ENCODE measurements at regions not wholly inside any gene's neighbourhood (a gene's known extent, or its start where the extent isn't known, plus 50 kb on each side); places are given as distances from the start of the nearest gene placed in this dataset.
A peak's percentile ranks its signal among the peaks of the same experiment; 100 is the strongest.

DNA sequence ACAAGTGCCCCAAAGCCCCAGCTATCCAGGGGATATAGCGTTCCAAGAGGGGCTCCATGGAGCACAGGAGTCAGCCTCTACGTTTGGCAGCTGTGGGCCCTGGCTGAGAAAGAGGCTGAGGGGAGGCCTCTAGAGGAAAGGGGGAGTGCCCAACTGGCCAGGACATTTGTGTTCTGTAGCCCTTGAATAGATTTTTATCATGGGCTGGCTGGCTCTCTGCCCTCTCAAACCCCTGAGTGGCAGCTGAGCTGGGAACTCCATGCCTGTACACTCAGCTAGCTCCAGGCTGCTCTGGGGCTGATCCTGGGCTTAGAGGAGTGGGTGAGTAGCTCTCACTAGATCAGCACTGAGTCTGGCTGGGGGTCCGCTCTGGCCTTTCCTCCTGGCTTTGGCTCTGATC is 285.0 kb downstream of the ZSWIM6 start:
- peaks cover 22 to 36% of the 10 kb centered on the region in 2 donors for H3K27me3 Mint-ChIP-seq
- H3K9me3 Mint-ChIP-seq, result no peaks in the 10 kb centered on the region
- no peak overlapping the region for H3K4me3 Mint-ChIP-seq
- no peaks in the 10 kb centered on the region for H3K36me3 Mint-ChIP-seq
- H3K27ac Mint-ChIP-seq, result no peak overlapping the region
- DNase-seq (ENCODE audit: low spot score), result no peak
- H3K4me1 Mint-ChIP-seq (ENCODE audit: low read depth in 2 of 2), result no peaks in the 10 kb centered on the region
- ATAC-seq, result no peak

DNA sequence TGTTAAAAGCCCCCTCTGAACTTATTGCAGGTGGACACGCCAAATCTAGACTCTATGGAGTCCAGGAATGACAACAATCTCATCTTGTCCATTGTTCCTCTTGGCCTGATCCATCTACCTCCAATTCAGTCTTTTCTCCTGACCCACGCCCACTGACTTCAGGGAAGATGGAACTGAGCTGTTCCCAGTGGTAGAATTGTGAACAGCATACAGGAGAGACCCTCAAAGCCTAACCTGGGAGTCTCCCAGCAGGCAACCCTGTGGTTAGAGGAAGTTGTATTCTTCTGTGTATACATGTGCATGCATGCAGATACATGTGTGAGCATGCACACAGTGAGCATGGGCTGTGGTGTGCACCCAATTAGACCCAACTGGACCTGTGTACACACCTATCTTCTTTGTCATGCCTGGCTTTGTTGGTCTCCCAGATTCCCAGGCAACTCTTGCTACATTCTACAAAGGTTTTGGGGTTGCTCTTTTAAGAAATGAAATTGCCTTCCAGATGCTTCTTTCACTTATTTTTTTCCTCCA is 286.0 kb downstream of the ZSWIM6 start:
- Mint-ChIP-seq H3K27me3 (peaks cover 24 to 40% of the 10 kb centered on the region in 2 donors), H3K36me3 (no peaks in the 10 kb centered on the region), H3K9me3 (no peaks in the 10 kb centered on the region), H3K4me3 (no peak overlapping the region), H3K27ac (no peak overlapping the region), H3K4me1 (ENCODE audit: low read depth in 2 of 2) (no peaks in the 10 kb centered on the region)
- ATAC-seq (no peak), DNase-seq (ENCODE audit: low spot score) (no peak)

DNA sequence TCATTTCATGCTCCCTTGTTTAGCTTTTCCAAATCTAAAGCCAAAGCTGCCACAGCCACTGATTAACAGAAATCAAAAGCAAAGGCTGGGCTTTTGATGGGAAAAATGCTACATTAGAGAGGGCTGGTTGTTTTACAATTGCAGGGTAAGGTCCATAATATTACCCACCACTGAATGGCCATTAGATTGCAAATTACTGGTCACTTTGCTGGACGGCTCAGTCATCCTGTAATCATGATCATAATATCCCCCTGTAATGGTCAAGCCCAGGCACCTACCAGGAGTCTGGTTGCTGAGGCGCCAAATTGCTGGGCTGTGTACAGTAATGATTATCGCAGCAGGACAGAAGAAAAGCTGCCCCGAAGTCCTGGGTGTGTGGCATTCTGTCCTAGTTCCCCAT is 286.5 kb downstream of the ZSWIM6 start:
- Mint-ChIP-seq H3K4me1 (ENCODE audit: low read depth in 2 of 2) (no peaks in the 10 kb centered on the region), H3K9me3 (no peaks in the 10 kb centered on the region), H3K27ac (no peak overlapping the region), H3K36me3 (no peaks in the 10 kb centered on the region), H3K27me3 (peaks cover 23 to 37% of the 10 kb centered on the region in 2 donors), H3K4me3 (no peak overlapping the region)
- ATAC-seq, result no peak
- DNase-seq (ENCODE audit: low spot score), result no peak

DNA sequence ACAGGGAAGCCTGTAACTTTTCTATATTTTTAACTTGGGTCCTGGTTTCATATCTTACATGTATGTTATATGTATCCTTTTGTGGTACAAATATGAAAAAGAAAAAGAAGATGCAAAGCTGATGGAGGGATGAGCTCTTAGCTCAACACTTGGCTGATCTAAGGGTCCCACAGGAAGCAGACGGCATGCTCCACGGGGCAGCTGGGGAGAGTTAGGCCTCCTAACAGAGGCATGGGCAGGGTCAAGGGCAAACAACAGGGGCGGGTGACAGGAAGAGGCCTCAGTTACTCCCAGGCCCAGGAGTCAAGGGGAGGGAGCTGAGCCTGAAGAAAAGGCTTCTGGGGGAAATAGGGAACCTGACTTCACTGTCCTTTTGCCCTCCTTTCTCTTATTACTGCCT is 287.2 kb downstream of the ZSWIM6 start:
- no peaks in the 10 kb centered on the region for H3K9me3 Mint-ChIP-seq

DNA sequence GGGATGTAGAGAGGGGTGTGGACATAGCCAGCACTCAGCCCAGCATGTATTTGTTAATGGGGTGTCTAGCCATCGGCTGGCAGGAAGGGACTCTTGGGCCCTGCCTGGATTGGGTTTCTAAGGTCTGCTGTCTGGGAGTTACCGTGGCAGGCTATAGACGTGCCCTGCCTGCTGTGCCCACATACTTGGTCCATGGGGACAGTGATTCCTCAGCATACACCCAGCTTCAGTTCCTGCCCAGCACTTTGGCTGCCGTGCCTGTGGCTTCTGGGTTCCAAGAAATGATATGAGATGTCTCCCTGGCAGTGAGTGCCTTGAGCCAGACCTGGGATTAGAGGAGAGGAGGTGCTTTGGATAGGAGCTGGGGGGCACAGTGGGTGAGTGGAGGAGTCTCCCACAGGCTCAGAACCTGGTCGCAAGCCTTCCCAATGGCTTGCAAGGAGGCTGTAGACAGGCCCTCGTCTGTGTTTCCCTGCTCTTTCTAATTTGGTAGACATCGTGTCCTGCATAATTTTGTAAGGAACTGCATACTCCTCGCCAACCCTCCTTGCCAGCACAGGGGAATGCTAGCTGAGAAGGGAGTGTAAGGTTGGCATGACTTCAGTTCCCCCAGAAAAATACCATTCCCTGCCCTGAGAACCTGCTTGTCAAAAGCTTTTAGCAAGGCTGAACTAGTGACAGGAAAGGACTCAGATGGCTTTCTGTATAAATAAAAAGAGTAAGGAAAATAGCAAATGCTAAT is 287.9 kb downstream of the ZSWIM6 start:
- no peaks in the 10 kb centered on the region for H3K9me3 Mint-ChIP-seq
- H3K4me1 Mint-ChIP-seq (ENCODE audit: low read depth in 2 of 2), result peaks cover 0 to 1% of the 10 kb centered on the region in 2 donors
- peaks cover 26 to 38% of the 10 kb centered on the region in 2 donors for H3K27me3 Mint-ChIP-seq
- peak in 1 of 2 donors; percentile 23 for ATAC-seq
- no peak overlapping the region for H3K4me3 Mint-ChIP-seq
- no peak for DNase-seq (ENCODE audit: low spot score)
- H3K27ac Mint-ChIP-seq, result no peak overlapping the region
- H3K36me3 Mint-ChIP-seq, result no peaks in the 10 kb centered on the region

More for the DNA sequence above, 287.2 kb downstream of the ZSWIM6 start:
- DNase-seq (ENCODE audit: low spot score) (no peak), ATAC-seq (no peak)
- Mint-ChIP-seq H3K4me1 (ENCODE audit: low read depth in 2 of 2) (no peaks in the 10 kb centered on the region), H3K27ac (no peak overlapping the region), H3K27me3 (peaks cover 21 to 32% of the 10 kb centered on the region in 2 donors), H3K4me3 (no peak overlapping the region), H3K36me3 (no peaks in the 10 kb centered on the region)

DNA sequence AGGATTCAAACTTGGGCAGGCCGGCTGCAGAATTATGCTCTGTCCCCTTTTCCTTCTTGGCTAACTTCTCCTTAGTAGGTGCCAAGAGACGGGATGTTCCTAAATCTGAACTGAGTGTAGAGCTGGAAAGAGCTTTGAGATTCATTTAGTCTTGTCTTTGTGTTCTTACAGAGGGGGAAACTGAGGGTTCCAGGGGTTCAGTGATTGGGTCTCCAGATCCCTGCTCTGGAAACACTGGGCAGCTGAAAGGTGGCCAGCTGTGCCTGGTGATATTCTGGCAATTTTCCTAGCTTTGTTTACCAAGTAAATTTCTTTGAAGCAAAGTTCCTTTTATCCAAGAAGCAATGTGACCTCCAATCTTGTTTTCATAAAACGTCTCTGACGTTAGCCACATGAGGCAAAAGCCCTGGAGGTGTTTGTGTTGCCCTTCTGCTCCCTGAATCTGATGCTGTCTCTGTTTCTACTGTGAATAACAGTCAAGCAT is 288.7 kb downstream of the ZSWIM6 start:
- H3K27me3 Mint-ChIP-seq, result peaks cover 28 to 44% of the 10 kb centered on the region in 2 donors
- H3K9me3 Mint-ChIP-seq, result no peaks in the 10 kb centered on the region
- ATAC-seq, result no peak
- no peaks in the 10 kb centered on the region for H3K36me3 Mint-ChIP-seq
- no peak overlapping the region for H3K4me3 Mint-ChIP-seq
- no peak overlapping the region for H3K27ac Mint-ChIP-seq
- no peak for DNase-seq (ENCODE audit: low spot score)
- H3K4me1 Mint-ChIP-seq (ENCODE audit: low read depth in 2 of 2), result peaks cover 0 to 4% of the 10 kb centered on the region in 2 donors

DNA sequence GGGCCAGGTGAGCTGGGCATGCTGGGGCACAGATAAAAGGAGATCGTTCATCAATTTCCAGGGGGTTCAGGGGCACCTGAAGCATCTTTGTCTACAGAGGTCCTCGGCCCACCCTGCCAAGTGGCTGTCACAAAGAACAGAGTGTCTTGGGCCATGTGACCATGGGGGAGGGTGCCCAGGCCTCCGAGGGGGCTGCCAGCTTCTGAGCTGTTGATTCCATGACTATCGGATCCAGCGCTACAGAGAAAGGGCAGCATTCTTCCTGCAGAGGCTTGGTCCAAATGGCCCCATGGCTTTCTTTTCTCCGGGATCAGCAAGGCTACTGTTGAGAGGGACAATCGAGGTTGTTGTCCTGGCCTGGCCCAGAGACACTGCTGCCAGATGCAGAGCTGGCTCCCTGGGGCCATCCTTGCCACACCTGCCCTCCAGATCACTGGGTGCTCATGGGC is 289.2 kb downstream of the ZSWIM6 start:
- Mint-ChIP-seq H3K4me3 (no peak overlapping the region), H3K27ac (no peak overlapping the region), H3K36me3 (no peaks in the 10 kb centered on the region), H3K9me3 (no peaks in the 10 kb centered on the region), H3K27me3 (peaks cover 28 to 44% of the 10 kb centered on the region in 2 donors), H3K4me1 (ENCODE audit: low read depth in 2 of 2) (peaks cover 0 to 4% of the 10 kb centered on the region in 2 donors)
- ATAC-seq, result no peak
- DNase-seq (ENCODE audit: low spot score), result no peak

DNA sequence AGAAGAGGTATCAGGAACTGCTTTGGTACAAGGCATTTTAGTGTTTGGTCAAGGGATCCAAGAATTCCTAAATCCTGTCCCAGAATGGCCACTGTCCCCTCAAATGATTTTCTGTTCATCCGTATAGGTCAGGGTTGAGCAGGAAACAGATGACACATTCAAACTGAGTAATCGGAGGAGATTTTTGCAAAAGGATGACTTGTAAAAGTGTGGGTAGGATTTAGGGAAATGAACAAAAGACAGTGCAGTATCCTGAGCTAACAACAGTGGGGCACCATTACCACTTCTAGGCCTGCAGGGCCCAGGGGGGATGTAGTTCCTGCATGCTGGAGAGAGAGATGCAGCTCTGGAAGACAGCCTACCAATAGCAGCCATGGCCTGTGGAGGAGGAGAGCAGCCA is 290.1 kb downstream of the ZSWIM6 start:
- Mint-ChIP-seq H3K9me3 (no peaks in the 10 kb centered on the region), H3K4me3 (no peak overlapping the region), H3K27ac (no peak overlapping the region), H3K27me3 (peaks cover 30 to 49% of the 10 kb centered on the region in 2 donors), H3K4me1 (ENCODE audit: low read depth in 2 of 2) (peaks cover 0 to 4% of the 10 kb centered on the region in 2 donors), H3K36me3 (no peaks in the 10 kb centered on the region)
- DNase-seq (ENCODE audit: low spot score), result no peak
- ATAC-seq, result no peak

DNA sequence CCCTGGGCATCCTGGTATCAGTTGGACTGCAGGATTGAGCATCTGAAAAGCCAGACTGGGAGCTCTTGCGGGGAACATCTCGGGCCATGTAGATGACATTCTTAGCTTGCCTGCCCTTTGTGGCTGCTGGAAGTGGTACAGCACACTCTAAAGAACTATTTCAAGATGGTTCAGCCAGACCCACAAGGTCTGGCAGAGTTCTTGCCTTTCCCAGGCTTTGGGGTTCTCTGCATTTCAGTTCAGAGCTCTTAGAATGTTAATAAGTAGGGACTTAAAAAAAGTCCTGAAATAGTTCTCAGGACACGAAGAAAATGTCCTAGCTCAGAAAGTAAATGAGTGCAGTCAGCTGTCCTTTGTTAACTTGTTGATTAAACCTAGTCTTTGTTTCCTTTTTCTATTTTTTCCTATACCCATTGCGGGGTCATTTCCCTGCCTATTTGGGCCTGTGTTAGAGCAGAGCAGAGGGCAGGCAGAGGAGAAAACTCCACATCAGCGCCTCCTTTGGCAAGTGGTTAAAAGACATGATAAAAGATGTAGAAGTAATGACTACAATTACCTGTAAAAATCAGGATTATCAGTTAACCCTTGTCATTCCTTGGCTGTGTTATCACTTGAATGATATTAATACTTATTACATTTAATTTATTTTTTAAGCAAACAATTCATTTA is 291.5 kb downstream of the ZSWIM6 start:
- Mint-ChIP-seq H3K36me3 (peaks cover 6% of the 10 kb centered on the region), H3K9me3 (no peaks in the 10 kb centered on the region), H3K27me3 (peaks cover 31 to 49% of the 10 kb centered on the region in 2 donors), H3K4me1 (ENCODE audit: low read depth in 2 of 2) (peaks cover 0 to 4% of the 10 kb centered on the region in 2 donors), H3K27ac (no peak overlapping the region), H3K4me3 (no peak overlapping the region)
- no peak for DNase-seq (ENCODE audit: low spot score)
- no peak for ATAC-seq

DNA sequence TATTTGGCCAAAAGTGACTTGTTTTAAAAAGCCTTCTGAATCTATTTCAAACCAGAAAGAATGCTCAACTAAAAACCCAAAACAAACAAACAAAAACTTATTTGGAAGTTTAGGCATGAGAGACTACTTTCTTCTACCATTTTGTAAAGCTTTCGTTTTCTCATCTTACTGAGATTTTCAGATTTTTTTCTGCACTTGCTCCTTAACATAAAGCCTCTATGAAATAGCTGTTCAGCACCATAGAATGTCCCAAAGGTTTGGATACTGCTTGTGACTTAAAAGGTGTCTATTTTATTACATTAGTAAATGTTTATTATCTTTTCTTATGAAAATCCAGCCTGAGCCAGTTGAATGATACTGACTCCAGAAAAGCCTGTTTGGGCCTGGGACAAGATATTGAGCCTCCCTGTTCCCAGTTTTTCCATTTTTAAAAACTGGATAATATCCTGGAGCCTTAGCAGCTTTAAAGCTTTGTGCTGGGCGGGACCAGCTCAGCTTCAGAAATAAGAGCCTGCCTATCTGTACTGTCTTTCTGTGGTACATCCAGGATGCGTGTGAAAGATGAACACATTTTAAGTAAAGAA is 292.6 kb downstream of the ZSWIM6 start:
- ATAC-seq (no peak), DNase-seq (ENCODE audit: low spot score) (no peak)
- Mint-ChIP-seq H3K4me3 (peak overlapping the region; percentile 44), H3K36me3 (peaks cover 6% of the 10 kb centered on the region), H3K4me1 (ENCODE audit: low read depth in 2 of 2) (peaks cover 0 to 4% of the 10 kb centered on the region in 2 donors), H3K27ac (no peak overlapping the region), H3K9me3 (no peaks in the 10 kb centered on the region), H3K27me3 (peaks cover 31 to 56% of the 10 kb centered on the region in 2 donors)

DNA sequence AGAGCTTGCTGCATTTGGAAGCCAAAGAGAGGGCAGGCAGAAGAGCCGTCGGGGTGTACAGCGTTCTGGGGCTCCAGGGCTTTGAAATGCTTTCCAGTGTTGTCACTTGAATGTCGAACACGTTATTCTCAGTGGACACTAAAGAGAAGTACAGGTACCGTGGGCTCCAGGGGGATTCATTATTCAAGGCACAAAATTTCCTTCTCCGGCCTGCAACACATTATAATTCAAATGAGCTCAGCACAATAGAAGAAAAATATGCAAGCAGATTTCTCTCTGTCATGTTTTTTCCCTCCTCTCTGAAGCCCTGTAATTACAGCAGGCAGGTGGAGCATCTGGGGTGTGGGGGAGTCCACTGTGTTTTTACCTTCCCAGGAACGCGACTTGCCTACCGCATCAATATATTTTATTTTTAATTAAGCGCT is 293.1 kb downstream of the ZSWIM6 start:
- no peak overlapping the region for H3K27ac Mint-ChIP-seq
- no peaks in the 10 kb centered on the region for H3K9me3 Mint-ChIP-seq
- no peak for DNase-seq (ENCODE audit: low spot score)
- peaks cover 6% of the 10 kb centered on the region for H3K36me3 Mint-ChIP-seq
- peak overlapping the region; percentile 44 for H3K4me3 Mint-ChIP-seq
- ATAC-seq, result no peak
- peaks cover 34 to 59% of the 10 kb centered on the region in 2 donors for H3K27me3 Mint-ChIP-seq
- peaks cover 0 to 4% of the 10 kb centered on the region in 2 donors for H3K4me1 Mint-ChIP-seq (ENCODE audit: low read depth in 2 of 2)

DNA sequence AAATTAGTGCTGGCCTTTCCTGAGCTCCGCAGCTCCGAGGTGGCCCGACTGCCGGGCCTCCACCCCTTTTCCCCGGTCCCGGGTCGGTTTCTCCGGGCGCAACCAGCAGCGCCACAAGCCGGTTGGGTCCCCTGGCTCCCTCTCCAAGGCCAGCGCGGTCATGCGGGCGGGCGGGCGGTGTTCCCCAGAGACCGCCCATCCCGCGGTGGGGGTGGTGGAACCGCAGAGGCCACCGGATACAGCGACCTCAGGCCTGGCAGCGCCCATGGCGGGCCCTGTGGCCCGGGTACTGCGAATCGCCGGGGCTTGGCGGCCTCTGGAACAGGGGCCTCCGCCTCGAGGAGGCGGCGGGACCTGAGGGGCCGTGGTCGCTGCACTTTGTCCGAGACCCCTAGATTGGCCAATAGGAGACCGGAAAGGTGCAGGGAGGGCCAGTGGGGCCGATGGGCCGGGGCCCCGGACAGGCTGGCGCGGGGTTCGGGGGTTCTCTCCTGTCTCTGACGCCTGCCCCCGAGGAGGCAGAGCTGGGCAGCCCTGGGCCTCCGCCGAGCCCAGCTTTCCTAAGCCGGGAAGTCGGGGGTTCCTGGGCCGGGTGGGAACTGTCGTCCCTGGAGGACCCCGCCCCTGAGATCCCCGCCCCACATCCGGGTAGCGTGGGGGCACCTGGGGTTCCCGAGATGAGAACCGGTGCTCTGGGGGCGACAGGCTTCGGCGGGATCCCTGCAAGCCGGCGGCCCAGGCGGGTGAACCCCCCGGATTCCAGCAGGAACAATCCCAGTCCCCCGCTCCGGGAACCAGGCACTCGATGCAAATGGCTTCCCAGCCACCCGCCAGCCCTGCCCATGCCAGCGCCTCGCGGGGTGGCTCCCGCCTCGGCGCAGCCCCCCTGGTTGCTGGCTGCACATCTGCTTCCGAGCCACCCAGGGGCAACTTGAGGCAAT is 293.9 kb downstream of the ZSWIM6 start:
- Mint-ChIP-seq H3K4me1 (ENCODE audit: low read depth in 2 of 2) (peaks cover 0 to 4% of the 10 kb centered on the region in 2 donors), H3K4me3 (peak overlapping the region; percentile 49), H3K27ac (no peak overlapping the region), H3K9me3 (no peaks in the 10 kb centered on the region), H3K27me3 (peaks cover 36 to 63% of the 10 kb centered on the region in 2 donors), H3K36me3 (peaks cover 6% of the 10 kb centered on the region)
- ATAC-seq (peak; percentile 84 to 93), DNase-seq (ENCODE audit: low spot score) (peak; percentile 76)
